ENCODE measurements at regions not wholly inside any gene's neighbourhood (a gene's known extent, or its start where the extent isn't known, plus 50 kb on each side); places are given as distances from the start of the nearest gene placed in this dataset.

GRCh38 chr11:22441831-22442230 is 103.7 kb downstream of the SLC17A6 start:
- Histone ChIP-seq H3K14ac (ENCODE audit: insufficient read length) (no peak overlapping the region), H3K4me1 (replicated peaks in 1 of 4; ENCODE audit: control insufficient read depth in 3 of 4, insufficient read depth in 4 of 4, low read length in 3 of 4) (no peaks in the 10 kb centered on the region), H3K23ac (ENCODE audit: insufficient read length) (no peak overlapping the region), H3K23me2 (ENCODE audit: low read depth, low read length) (no peaks in the 10 kb centered on the region), H4K8ac (ENCODE audit: extremely low read depth, insufficient read depth, low read length) (no peak overlapping the region), H4K5ac (ENCODE audit: insufficient read length, low read depth, low read length) (no peak overlapping the region), H3K27ac (ENCODE audit: low read depth, low read length) (no peak overlapping the region), H3K4me3 (ENCODE audit: extremely low read depth in 1 of 4, insufficient read depth in 2 of 4, low read depth in 3 of 4, low read length in 4 of 4) (no peak overlapping the region), H2BK120ac (replicated peaks; ENCODE audit: low read depth, low read length) (no peak overlapping the region), H4K20me1 (replicated peaks in 1 of 2; ENCODE audit: control insufficient read depth in 1 of 2, insufficient read depth in 2 of 2, low read length in 2 of 2) (no peaks in the 10 kb centered on the region), H3K4me2 (ENCODE audit: insufficient read depth in 1 of 2, low read depth in 2 of 2, low read length in 2 of 2) (no peak overlapping the region), H2BK20ac (ENCODE audit: low read length) (no peak overlapping the region), H4K91ac (replicated peaks; ENCODE audit: insufficient read length, low read length) (no peak overlapping the region), H3K9ac (replicated peaks in 1 of 4; ENCODE audit: extremely low read depth in 1 of 4, low read depth in 3 of 4, low read length in 3 of 4) (no peak overlapping the region), H3K4ac (replicated peaks; ENCODE audit: insufficient read length, low read depth, low read length) (no peak overlapping the region), H3K56ac (replicated peaks; ENCODE audit: insufficient read length, low read depth, low read length) (no peak overlapping the region), H2AFZ (ENCODE audit: low read length) (no peak overlapping the region), H3K36me3 (ENCODE audit: control insufficient read depth in 2 of 4, insufficient read depth in 4 of 4, low read length in 3 of 4) (no peaks in the 10 kb centered on the region), H3K79me1 (ENCODE audit: low read depth, low read length) (no peaks in the 10 kb centered on the region), H3K9me3 (ENCODE audit: insufficient read depth in 2 of 2, low read depth in 1 of 2, low read length in 1 of 2) (no peaks in the 10 kb centered on the region), H2BK5ac (ENCODE audit: low read depth, low read length) (no peak overlapping the region), H2BK12ac (ENCODE audit: low read depth, low read length) (no peak overlapping the region), H2AK5ac (ENCODE audit: low read depth, low read length) (no peak overlapping the region), H3K27me3 (replicated peaks in 1 of 4; ENCODE audit: control insufficient read depth in 3 of 4, extremely low read depth in 1 of 4, insufficient read depth in 3 of 4, low read length in 3 of 4) (peaks cover 16 to 41% (median 27%) of the 10 kb centered on the region in 4 experiments), H3K79me2 (ENCODE audit: control insufficient read depth in 1 of 2, insufficient read depth in 2 of 2, low read length in 2 of 2) (no peaks in the 10 kb centered on the region), H2BK15ac (ENCODE audit: low read length) (no peak overlapping the region), H3K18ac (ENCODE audit: extremely low read depth, low read length) (no peak overlapping the region)
- WGBS, 2 experiments (ENCODE audit: extremely low coverage in 1 of 2, insufficient coverage in 1 of 2, insufficient read length in 1 of 2, insufficient replicate concordance in 2 of 2, low coverage in 1 of 2, low lambda C conversion rate in 2 of 2, missing lambda C conversion rate in 1 of 2), result 16% methylated on average over 1 of the region's 1 CpG; no CpG with 5 or more reads in 1 of the 2 experiments
- FAIRE-seq, result no peak
- POLR2A ChIA-PET (ENCODE audit: partially characterized antibody), result interaction anchor here (1.6 kb wide), 1 partner anchor 10 kb away, joined by 3 read pairs; no protein-coding TSS in a partner anchor
- CTCF ChIA-PET (ENCODE audit: partially characterized antibody), result interaction anchor here (1.1 to 1.6 kb wide), 4 partner anchors 9 to 346 kb away, joined by 3 to 5 read pairs (median 4); no protein-coding TSS in a partner anchor
- peak; percentile 44; the same call in 1 of the 2 replicates for TF ChIP-seq POLR2AphosphoS5 (IDR thresholded peaks at IDR 0.05; ENCODE audit: low read depth, low read length)
- 0 out of 2 replicates have a peak, but pooled peaks have one; percentile 32 for TF ChIP-seq SP1 (IDR thresholded peaks at IDR 0.05; ENCODE audit: low read depth, low read length)
- TF ChIP-seq CBX8 (IDR thresholded peaks at IDR 0.05; ENCODE audit: borderline replicate concordance, low read depth, low read length), result no peak
- no peak for TF ChIP-seq JUN (IDR thresholded peaks at IDR 0.05; ENCODE audit: low read depth, low read length)
- TF ChIP-seq BCL11A (IDR thresholded peaks at IDR 0.05; ENCODE audit: low read depth in 2 of 2, low read length in 2 of 2), result no peak
- no peak for TF ChIP-seq CHD2 (IDR thresholded peaks at IDR 0.05; ENCODE audit: low read length)
- no peak for TF ChIP-seq HDAC2 (IDR thresholded peaks at IDR 0.05; ENCODE audit: borderline replicate concordance in 1 of 2, low read depth in 2 of 2, low read length in 2 of 2)
- TF ChIP-seq JUND (IDR thresholded peaks at IDR 0.05; ENCODE audit: low read length), result no peak
- TF ChIP-seq TCF12 (IDR thresholded peaks at IDR 0.05; ENCODE audit: low read depth, low read length), result 0 out of 2 replicates have a peak, but pooled peaks have one; percentile 21
- TF ChIP-seq NRF1 (IDR thresholded peaks at IDR 0.05; ENCODE audit: low read depth, low read length), result no peak
- DNase-seq (ENCODE audit: low read depth in 1 of 2, low spot score in 2 of 2), result no peak

Data from H1 (cell line).